WERI-Rb-1 (cell line): ENCODE measurements at regions not wholly inside any gene's neighbourhood (a gene's known extent, or its start where the extent isn't known, plus 50 kb on each side); places are given as distances from the start of the nearest gene placed in this dataset.

Experiments used
- DNase-seq: peaks from one replicate; pipeline ENCODE4 v3.0.0-alpha.2; 2020
- H3K27ac ChIP-seq: fragments of 250-450 bp; sonication (Bioruptor Pico); 2 replicates; pipeline ENCODE4 v1.5.1; 2020; ENCODE audit warnings: mild to moderate bottlenecking, moderate library complexity
- H3K27me3 ChIP-seq: fragments of 250-450 bp; sonication (Bioruptor Pico); 2 replicates; pipeline ENCODE4 v1.5.1; 2021; ENCODE audit warnings: mild to moderate bottlenecking, low read depth, moderate library complexity; ENCODE audit not compliant: insufficient read depth, severe bottlenecking
- H3K36me3 ChIP-seq: fragments of 250-450 bp; sonication (Bioruptor Pico); 2 replicates; pipeline ENCODE4 v1.5.1; 2020; ENCODE audit warnings: mild to moderate bottlenecking, moderate library complexity
- H3K4me3 ChIP-seq: 2 replicates; pipeline ENCODE4 v1.5.1; 2011; ENCODE audit warnings: low read depth, mild to moderate bottlenecking, control low read depth, low read length
- H3K9me3 ChIP-seq: fragments of 250-450 bp; sonication (Bioruptor Pico); 2 replicates; pipeline ENCODE4 v1.5.1; 2021; ENCODE audit warnings: mild to moderate bottlenecking, moderate library complexity; ENCODE audit not compliant: severe bottlenecking
- CTCF ChIP-seq: IDR thresholded peaks from 2 replicates; pipeline ENCODE4 v1.5.1; 2011; ENCODE audit warnings: low read depth, mild to moderate bottlenecking, control low read depth, inconsistent platforms, low read length

GRCh38 chrX:26586570-26586969 is 370.6 kb downstream of the MAGEB5 start:
- Histone ChIP-seq H3K4me3 (no peak overlapping the region), H3K9me3 (no peaks in the 10 kb centered on the region), H3K36me3 (no peaks in the 10 kb centered on the region), H3K27me3 (no peaks in the 10 kb centered on the region), H3K27ac (no peak overlapping the region)
- no peak for DNase-seq
- TF ChIP-seq CTCF, result no peak

- no peak for TF ChIP-seq CTCF
- no peak overlapping the region for H3K4me3 ChIP-seq
- no peak overlapping the region for H3K27ac ChIP-seq
- no peaks in the 10 kb centered on the region for H3K27me3 ChIP-seq
- DNase-seq, result no peak
- H3K9me3 ChIP-seq, result no peaks in the 10 kb centered on the region
- H3K36me3 ChIP-seq, result no peaks in the 10 kb centered on the region
Measured at GRCh38 chrX:26581091-26581490, 365.1 kb downstream of the MAGEB5 start.

- no peaks in the 10 kb centered on the region for H3K36me3 ChIP-seq
- no peak for DNase-seq
- H3K4me3 ChIP-seq, result no peak overlapping the region
- no peaks in the 10 kb centered on the region for H3K9me3 ChIP-seq
- no peak overlapping the region for H3K27ac ChIP-seq
- no peak for TF ChIP-seq CTCF
- no peaks in the 10 kb centered on the region for H3K27me3 ChIP-seq
Measured at GRCh38 chrX:26580021-26580420, 364.1 kb downstream of the MAGEB5 start.

GRCh38 chrX:26574234-26574633 is 358.3 kb downstream of the MAGEB5 start:
- Histone ChIP-seq H3K36me3 (no peaks in the 10 kb centered on the region), H3K27me3 (no peaks in the 10 kb centered on the region), H3K9me3 (no peaks in the 10 kb centered on the region), H3K4me3 (no peak overlapping the region), H3K27ac (no peak overlapping the region)
- DNase-seq, result no peak
- TF ChIP-seq CTCF, result no peak

- no peak for DNase-seq
- H3K4me3 ChIP-seq, result no peak overlapping the region
- no peak overlapping the region for H3K27ac ChIP-seq
- H3K36me3 ChIP-seq, result no peaks in the 10 kb centered on the region
- H3K9me3 ChIP-seq, result no peaks in the 10 kb centered on the region
- TF ChIP-seq CTCF, result no peak
- no peaks in the 10 kb centered on the region for H3K27me3 ChIP-seq
Measured at GRCh38 chrX:26562156-26562555, 346.2 kb downstream of the MAGEB5 start.

GRCh38 chrX:26559855-26560254 is 343.9 kb downstream of the MAGEB5 start:
- Histone ChIP-seq H3K9me3 (no peaks in the 10 kb centered on the region), H3K27me3 (no peaks in the 10 kb centered on the region), H3K27ac (no peak overlapping the region), H3K36me3 (no peaks in the 10 kb centered on the region), H3K4me3 (no peak overlapping the region)
- no peak for TF ChIP-seq CTCF
- DNase-seq, result no peak
